ENCODE measurements at regions not wholly inside any gene's neighbourhood (a gene's known extent, or its start where the extent isn't known, plus 50 kb on each side); places are given as distances from the start of the nearest gene placed in this dataset.

- TF ChIP-seq MBD1 (CRISPR knock-in tag; IDR thresholded peaks at IDR 0.05) (0 out of 2 replicates have a peak, but pooled peaks have one; percentile 70), SMARCE1 (IDR thresholded peaks at IDR 0.05) (no peak), NBN (IDR thresholded peaks at IDR 0.05; ENCODE audit: low read depth) (no peak), CTBP1 (IDR thresholded peaks at IDR 0.05; ENCODE audit: borderline replicate concordance) (peak; percentile 13; the same call in 1 of the 2 replicates), STAG1 (CRISPR knock-in tag; IDR thresholded peaks at IDR 0.05; ENCODE audit: borderline replicate concordance) (peak; percentile 87), ETV5 (CRISPR knock-in tag; IDR thresholded peaks at IDR 0.05; ENCODE audit: low read depth) (no peak), MTF1 (CRISPR knock-in tag; IDR thresholded peaks at IDR 0.05; ENCODE audit: borderline replicate concordance) (no peak), MYNN (IDR thresholded peaks at IDR 0.05) (peak; percentile 46), MYNN (CRISPR knock-in tag; IDR thresholded peaks at IDR 0.05) (no peak), NR2F6 (CRISPR knock-in tag; IDR thresholded peaks at IDR 0.05) (no peak), ZNF121 (CRISPR knock-in tag; conservative IDR thresholded peaks at IDR 0.05) (no peak), RAD21 (CRISPR knock-in tag; conservative IDR thresholded peaks at IDR 0.05 in 1 of 2, IDR thresholded peaks at IDR 0.05 in 1 of 2) (peak; percentile 70 to 87)
These were observed 88.0 kb downstream of the FAM217A start (continued) for GRCh38 chr6:3990692-3991491.
